SK-N-SH (cell line): ENCODE measurements at regions not wholly inside any gene's neighbourhood (a gene's known extent, or its start where the extent isn't known, plus 50 kb on each side); places are given as distances from the start of the nearest gene placed in this dataset.

ENCODE experiments used
- CTCF ChIA-PET: fragments of 300-600, 350-600 bp; formaldehyde crosslinking; extraction: SDS; loops from one replicate; lab custom pipeline; 2021; lab: Yijun Ruan, JAX
- POLR2A ChIA-PET: fragments of 350-600 bp; sonication (Branson Sonifier 250); formaldehyde crosslinking; extraction: SDS; loops from one replicate; lab custom pipeline; 2020; ENCODE audit warnings: antibody characterized with exemption, inconsistent platforms; lab: Yijun Ruan, JAX
- DNase-seq: peaks from one replicate; pipeline ENCODE4 v3.0.0; 2012
- H2AFZ ChIP-seq: fragments of 200-600 bp; sonication (generic); 2 replicates; pipeline ENCODE4 v1.8.1; 2016; ENCODE audit warnings: antibody characterized with exemption, mild to moderate bottlenecking, low read depth
- H3F3A ChIP-seq: fragments of 200-600 bp; sonication (generic); replicated peaks from 2 replicates; pipeline ENCODE3; 2016; ENCODE audit warnings: antibody characterized with exemption, mild to moderate bottlenecking; ENCODE audit not compliant: insufficient read depth
- H3K27ac ChIP-seq, 2 experiments: fragments of 200-500 bp in 1 of 2; fragments of 200-600 bp in 1 of 2; sonication (Bioruptor generic) in 1 of 2; sonication (generic), shearing (Covaris generic) in 1 of 2; 2 replicates each; pipeline versions ENCODE4 v1.5.1 to v1.6.1; 2014 to 2016; ENCODE audit warnings: low read depth in 2 of 2, inconsistent platforms in 1 of 2, low read length in 1 of 2, mild to moderate bottlenecking in 1 of 2, mixed read lengths in 1 of 2
- H3K27me3 ChIP-seq: fragments of 200-600 bp; sonication (generic), shearing (Covaris generic); 2 replicates; pipeline ENCODE4 v1.6.1; 2016; ENCODE audit warnings: mixed run types; ENCODE audit not compliant: insufficient read depth
- H3K36me3 ChIP-seq, 2 experiments: fragments of 200-500 bp in 1 of 2; fragments of 200-600 bp in 1 of 2; sonication (Bioruptor generic) in 1 of 2; sonication (generic) in 1 of 2; replicated peaks in 1 of 2; 2 replicates each; pipeline versions ENCODE3 to v1.5.1; 2014 to 2016; ENCODE audit warnings: low read length in 1 of 2, mild to moderate bottlenecking in 1 of 2; ENCODE audit not compliant: insufficient read depth in 2 of 2, control insufficient read depth in 1 of 2
- H3K4me1 ChIP-seq, 2 experiments: fragments of 200-500 bp in 1 of 2; fragments of 200-600 bp in 1 of 2; sonication (Bioruptor generic) in 1 of 2; sonication (generic), shearing (Covaris generic) in 1 of 2; 2 replicates each; pipeline versions ENCODE4 v1.5.1 to v1.6.1; 2014 to 2016; ENCODE audit warnings: low read depth in 1 of 2, low read length in 1 of 2, mixed run types in 1 of 2; ENCODE audit not compliant: insufficient read depth in 2 of 2, control insufficient read depth in 1 of 2
- H3K4me2 ChIP-seq: fragments of 200-600 bp; sonication (generic), shearing (Covaris generic); 2 replicates; pipeline ENCODE4 v1.6.1; 2017; ENCODE audit warnings: mixed run types
- H3K4me3 ChIP-seq, 2 experiments: fragments of 200-500 bp in 1 of 2; fragments of 200-600 bp in 1 of 2; sonication (Bioruptor generic) in 1 of 2; sonication (generic), shearing (Covaris generic) in 1 of 2; 2 replicates each; pipeline versions ENCODE4 v1.5.1 to v1.8.1; 2014 to 2016; ENCODE audit warnings: low read depth in 2 of 2, inconsistent platforms in 1 of 2, low read length in 1 of 2, mild to moderate bottlenecking in 1 of 2, mixed read lengths in 1 of 2, moderate library complexity in 1 of 2
- H3K79me2 ChIP-seq: fragments of 200-600 bp; sonication (generic); 2 replicates; pipeline ENCODE4 v1.8.1; 2017; ENCODE audit warnings: mild to moderate bottlenecking; ENCODE audit not compliant: insufficient read depth
- H3K9ac ChIP-seq: fragments of 200-600 bp; sonication (generic); 2 replicates; pipeline ENCODE4 v1.6.1; 2017; ENCODE audit warnings: mixed run types
- H3K9me2 ChIP-seq: fragments of 200-600 bp; sonication (generic); 2 replicates; pipeline ENCODE4 v1.6.1; 2017; ENCODE audit warnings: mixed run types
- H3K9me3 ChIP-seq: fragments of 200-600 bp; sonication (generic); 2 replicates; pipeline ENCODE4 v1.6.1; 2017; ENCODE audit warnings: mixed run types, mild to moderate bottlenecking, moderate library complexity
- H4K20me1 ChIP-seq: fragments of 200-600 bp; sonication (generic); 2 replicates; pipeline ENCODE4 v1.6.1; 2017; ENCODE audit warnings: mild to moderate bottlenecking, mixed run types; ENCODE audit not compliant: insufficient read depth
- CTCF ChIP-seq: fragments of 200-600 bp; sonication (generic); IDR thresholded peaks from 2 replicates; pipeline ENCODE4 v1.6.1; 2017; ENCODE audit warnings: antibody characterized with exemption, mild to moderate bottlenecking, moderate library complexity
- ELF1 ChIP-seq: IDR thresholded peaks from 2 replicates; pipeline ENCODE4 v1.4.0; 2012
- EP300 ChIP-seq, 2 experiments: IDR thresholded peaks; 2 replicates each; pipeline versions ENCODE4 v1.4.0 to v1.6.1; 2012; ENCODE audit warnings: borderline replicate concordance in 1 of 2, low read depth in 1 of 2, low read length in 1 of 2
- FOSL2 ChIP-seq: IDR thresholded peaks from 2 replicates; pipeline ENCODE4 v1.4.0; 2012; ENCODE audit warnings: low read depth, mild to moderate bottlenecking, moderate library complexity, borderline replicate concordance
- FOXJ3 ChIP-seq: sonication (generic); formaldehyde crosslinking; IDR thresholded peaks from 2 replicates; pipeline ENCODE4 v1.5.1; 2020; ENCODE audit warnings: mild to moderate bottlenecking, missing genetic modification reagents
- IRF3 ChIP-seq: fragments of 150-350 bp; IDR thresholded peaks from 2 replicates; pipeline ENCODE4 v1.6.1; 2016; ENCODE audit warnings: mild to moderate bottlenecking, low read depth, low read length
- MXI1 ChIP-seq: IDR thresholded peaks from 2 replicates; pipeline ENCODE4 v1.6.1; 2012; ENCODE audit warnings: mild to moderate bottlenecking, low read depth, low read length, improper control_type of control experiment
- PBX3 ChIP-seq: IDR thresholded peaks from 2 replicates; pipeline ENCODE4; 2012
- POLR2AphosphoS5 ChIP-seq: IDR thresholded peaks from 2 replicates; pipeline ENCODE4 v1.6.1; 2012; ENCODE audit warnings: low read depth, low read length
- RAD21 ChIP-seq: IDR thresholded peaks from 2 replicates; pipeline ENCODE4 v1.6.1; 2012; ENCODE audit warnings: mild to moderate bottlenecking, low read length
- RCOR1 ChIP-seq: fragments of 150-350 bp; IDR thresholded peaks from 2 replicates; pipeline ENCODE4 v1.6.1; 2017; ENCODE audit warnings: antibody characterized with exemption, low read length
- REST ChIP-seq: IDR thresholded peaks from 2 replicates; pipeline ENCODE4 v1.6.1; 2012; ENCODE audit warnings: mild to moderate bottlenecking, low read depth, low read length, moderate library complexity
- RXRA ChIP-seq: IDR thresholded peaks from 2 replicates; pipeline ENCODE4 v1.4.0; 2012; ENCODE audit warnings: low read depth, mild to moderate bottlenecking, borderline replicate concordance
- TCF12 ChIP-seq: IDR thresholded peaks from 2 replicates; pipeline ENCODE4 v1.4.0; 2012
- TEAD4 ChIP-seq: IDR thresholded peaks from 2 replicates; pipeline ENCODE4 v1.4.0; 2012; ENCODE audit warnings: mild to moderate bottlenecking, borderline replicate concordance; ENCODE audit not compliant: insufficient read depth
- USF1 ChIP-seq: IDR thresholded peaks from 2 replicates; pipeline ENCODE4 v1.4.0; 2012; ENCODE audit warnings: low read depth, borderline replicate concordance
- YY1 ChIP-seq: IDR thresholded peaks from 2 replicates; pipeline ENCODE4 v1.4.0; 2012; ENCODE audit warnings: low read depth, mild to moderate bottlenecking
- WGBS: methylation state at CpG from one replicate; pipeline ENCODE4 v1.1.6; 2017; ENCODE audit warnings: low lambda C conversion rate; 5-methylcytosine and 5-hydroxymethylcytosine counted together

GRCh38 chr14:44736326-44736725 lies 225.4 kb downstream of the KLHL28 start:
- Histone ChIP-seq H3K9me2 (no peaks in the 10 kb centered on the region), H3F3A (no peaks in the 10 kb centered on the region), H3K4me1 (no peaks in the 10 kb centered on the region), H3K9me3 (no peaks in the 10 kb centered on the region), H3K27me3 (no peaks in the 10 kb centered on the region), H3K4me2 (no peak overlapping the region), H3K27ac (no peak overlapping the region), H3K79me2 (no peaks in the 10 kb centered on the region), H4K20me1 (no peaks in the 10 kb centered on the region), H2AFZ (no peak overlapping the region), H3K9ac (no peak overlapping the region), H3K36me3 (no peaks in the 10 kb centered on the region), H3K4me3 (no peak overlapping the region)
- DNase-seq, result no peak
- 0% methylated on average over 1 of the region's 1 CpG for WGBS
- ChIA-PET POLR2A (no interaction called here), CTCF (no interaction called here)
- no peak for TF ChIP-seq PBX3
- no peak for TF ChIP-seq USF1
- TF ChIP-seq RAD21, result no peak
- no peak for TF ChIP-seq EP300 (IDR thresholded peaks at IDR 0.05; ENCODE audit: borderline replicate concordance in 1 of 2, low read depth in 1 of 2, low read length in 1 of 2)
- no peak for TF ChIP-seq IRF3

- no peak overlapping the region for H3K4me2 ChIP-seq
- ChIA-PET POLR2A (no interaction called here), CTCF (no interaction called here)
- H3F3A ChIP-seq, result no peaks in the 10 kb centered on the region
- H3K4me3 ChIP-seq, result no peak overlapping the region
- no peaks in the 10 kb centered on the region for H3K36me3 ChIP-seq
- no peaks in the 10 kb centered on the region for H3K79me2 ChIP-seq
- no peak overlapping the region for H2AFZ ChIP-seq
- no peaks in the 10 kb centered on the region for H3K9me2 ChIP-seq
- H4K20me1 ChIP-seq, result no peaks in the 10 kb centered on the region
- no peak overlapping the region for H3K27ac ChIP-seq
- H3K9ac ChIP-seq, result no peak overlapping the region
- no peaks in the 10 kb centered on the region for H3K9me3 ChIP-seq
- no peak for DNase-seq
- H3K27me3 ChIP-seq, result no peaks in the 10 kb centered on the region
- H3K4me1 ChIP-seq, result no peaks in the 10 kb centered on the region
- TF ChIP-seq TEAD4 (no peak), ELF1 (no peak), FOXJ3 (no peak), POLR2AphosphoS5 (no peak), EP300 (IDR thresholded peaks at IDR 0.05; ENCODE audit: borderline replicate concordance in 1 of 2, low read depth in 1 of 2, low read length in 1 of 2) (no peak), MXI1 (no peak), CTCF (no peak), RCOR1 (no peak), RXRA (no peak), PBX3 (no peak), FOSL2 (no peak), REST (no peak), USF1 (no peak), YY1 (no peak), RAD21 (no peak), TCF12 (no peak)
These were observed 225.1 kb upstream of the FSCB start for GRCh38 chr14:44732144-44732543.
